ENCODE measurements at regions not wholly inside any gene's neighbourhood (a gene's known extent, or its start where the extent isn't known, plus 50 kb on each side); places are given as distances from the start of the nearest gene placed in this dataset.

DNA sequence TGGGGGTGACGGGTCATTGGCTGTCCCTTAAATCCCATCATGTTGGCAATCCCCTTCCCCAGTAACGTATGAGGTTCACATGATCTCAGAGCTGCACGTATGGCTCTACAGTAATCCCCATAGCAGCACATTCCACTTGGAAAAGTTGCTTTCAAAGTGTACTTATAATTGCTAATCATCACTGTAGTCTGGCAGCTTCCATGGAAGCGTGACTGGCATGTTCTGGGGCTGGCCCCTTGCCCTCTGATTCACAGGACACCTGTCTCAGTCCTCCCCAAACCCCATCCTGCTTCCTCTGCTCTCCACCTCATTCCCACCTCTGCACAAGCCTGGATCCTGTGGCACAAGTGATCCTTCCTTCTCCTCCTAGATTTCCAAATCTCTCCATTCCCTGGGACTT lies 102.2 kb downstream of the TSEN15 start:
- no peak overlapping the region for H3K4me3 ChIP-seq (ENCODE audit: low read depth in 1 of 2, low read length in 2 of 2)
- H3K9ac ChIP-seq (ENCODE audit: low read depth, low read length): no peak overlapping the region
- H4K20me1 ChIP-seq (ENCODE audit: insufficient read depth, low read length): no peaks in the 10 kb centered on the region
- H3K9me3 ChIP-seq (ENCODE audit: insufficient read depth, low read length, severe bottlenecking): no peaks in the 10 kb centered on the region
- TF ChIP-seq, protein P1, sequence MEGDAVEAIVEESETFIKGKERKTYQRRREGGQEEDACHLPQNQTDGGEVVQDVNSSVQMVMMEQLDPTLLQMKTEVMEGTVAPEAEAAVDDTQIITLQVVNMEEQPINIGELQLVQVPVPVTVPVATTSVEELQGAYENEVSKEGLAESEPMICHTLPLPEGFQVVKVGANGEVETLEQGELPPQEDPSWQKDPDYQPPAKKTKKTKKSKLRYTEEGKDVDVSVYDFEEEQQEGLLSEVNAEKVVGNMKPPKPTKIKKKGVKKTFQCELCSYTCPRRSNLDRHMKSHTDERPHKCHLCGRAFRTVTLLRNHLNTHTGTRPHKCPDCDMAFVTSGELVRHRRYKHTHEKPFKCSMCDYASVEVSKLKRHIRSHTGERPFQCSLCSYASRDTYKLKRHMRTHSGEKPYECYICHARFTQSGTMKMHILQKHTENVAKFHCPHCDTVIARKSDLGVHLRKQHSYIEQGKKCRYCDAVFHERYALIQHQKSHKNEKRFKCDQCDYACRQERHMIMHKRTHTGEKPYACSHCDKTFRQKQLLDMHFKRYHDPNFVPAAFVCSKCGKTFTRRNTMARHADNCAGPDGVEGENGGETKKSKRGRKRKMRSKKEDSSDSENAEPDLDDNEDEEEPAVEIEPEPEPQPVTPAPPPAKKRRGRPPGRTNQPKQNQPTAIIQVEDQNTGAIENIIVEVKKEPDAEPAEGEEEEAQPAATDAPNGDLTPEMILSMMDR (IDR thresholded peaks at IDR 0.05; ENCODE audit: borderline replicate concordance, extremely low read depth, low read length, poor library complexity, severe bottlenecking): no peak
- no peak for TF ChIP-seq EZH2 (IDR thresholded peaks at IDR 0.05; ENCODE audit: borderline replicate concordance, low read depth, low read length, severe bottlenecking)
- no peaks in the 10 kb centered on the region for H3K4me1 ChIP-seq (ENCODE audit: insufficient read depth, low read length)
- DNase-seq: no peak
- H3K36me3 ChIP-seq (ENCODE audit: insufficient read depth, low read length): no peaks in the 10 kb centered on the region
- no peaks in the 10 kb centered on the region for H3K79me2 ChIP-seq (ENCODE audit: insufficient read depth, low read length)
- no peak overlapping the region for H3K4me2 ChIP-seq (ENCODE audit: insufficient read depth, low read length)
- ATAC-seq (ENCODE audit: insufficient read depth, low read depth): no peak
- no peaks in the 10 kb centered on the region for H3K27me3 ChIP-seq (ENCODE audit: insufficient read depth, low read length, poor library complexity)
- no peak overlapping the region for H3K27ac ChIP-seq (ENCODE audit: low read length)
- H2AFZ ChIP-seq (ENCODE audit: low read depth, low read length): no peak overlapping the region

- no peaks in the 10 kb centered on the region for H3K27me3 ChIP-seq (ENCODE audit: insufficient read depth, low read length, poor library complexity)
- no peak overlapping the region for H2AFZ ChIP-seq (ENCODE audit: low read depth, low read length)
- ATAC-seq (ENCODE audit: insufficient read depth, low read depth) (no peak), DNase-seq (no peak)
- no peak overlapping the region for H3K9ac ChIP-seq (ENCODE audit: low read depth, low read length)
- H3K27ac ChIP-seq (ENCODE audit: low read length): no peak overlapping the region
- TF ChIP-seq, protein P1 (IDR thresholded peaks at IDR 0.05; ENCODE audit: borderline replicate concordance, extremely low read depth, low read length, poor library complexity, severe bottlenecking): no peak
- TF ChIP-seq EZH2 (IDR thresholded peaks at IDR 0.05; ENCODE audit: borderline replicate concordance, low read depth, low read length, severe bottlenecking): no peak
- no peaks in the 10 kb centered on the region for H4K20me1 ChIP-seq (ENCODE audit: insufficient read depth, low read length)
- H3K9me3 ChIP-seq (ENCODE audit: insufficient read depth, low read length, severe bottlenecking): no peaks in the 10 kb centered on the region
- no peak overlapping the region for H3K4me3 ChIP-seq (ENCODE audit: low read depth in 1 of 2, low read length in 2 of 2)
- no peaks in the 10 kb centered on the region for H3K4me1 ChIP-seq (ENCODE audit: insufficient read depth, low read length)
- no peak overlapping the region for H3K4me2 ChIP-seq (ENCODE audit: insufficient read depth, low read length)
- H3K36me3 ChIP-seq (ENCODE audit: insufficient read depth, low read length): no peaks in the 10 kb centered on the region
- H3K79me2 ChIP-seq (ENCODE audit: insufficient read depth, low read length): no peaks in the 10 kb centered on the region
Measured at GRCh38 chr1:184156521-184157393, 105.2 kb downstream of the TSEN15 start.

DNA sequence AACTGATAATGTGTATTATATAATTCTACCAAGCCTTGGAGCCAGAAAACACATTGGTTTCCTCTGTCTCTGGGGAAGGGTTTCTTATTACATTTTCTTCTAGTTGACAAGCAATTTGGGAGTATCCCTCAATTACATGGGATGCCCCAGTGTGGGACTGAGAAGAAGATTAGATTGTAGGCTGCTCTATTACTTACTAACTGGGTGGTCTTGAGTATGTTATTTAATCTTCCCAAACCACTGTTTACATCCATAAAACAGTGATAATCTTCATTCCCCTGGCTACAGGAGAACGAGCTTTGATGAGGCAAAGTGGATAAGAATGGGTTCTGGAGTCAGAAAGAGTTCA lies 105.8 kb downstream of the TSEN15 start:
- Histone ChIP-seq H3K4me3 (ENCODE audit: low read depth in 1 of 2, low read length in 2 of 2) (no peak overlapping the region), H3K27me3 (ENCODE audit: insufficient read depth, low read length, poor library complexity) (no peaks in the 10 kb centered on the region), H3K9ac (ENCODE audit: low read depth, low read length) (no peak overlapping the region), H3K27ac (ENCODE audit: low read length) (no peak overlapping the region), H3K4me2 (ENCODE audit: insufficient read depth, low read length) (no peak overlapping the region), H3K79me2 (ENCODE audit: insufficient read depth, low read length) (no peaks in the 10 kb centered on the region), H4K20me1 (ENCODE audit: insufficient read depth, low read length) (no peaks in the 10 kb centered on the region), H3K4me1 (ENCODE audit: insufficient read depth, low read length) (no peaks in the 10 kb centered on the region), H3K9me3 (ENCODE audit: insufficient read depth, low read length, severe bottlenecking) (no peaks in the 10 kb centered on the region), H3K36me3 (ENCODE audit: insufficient read depth, low read length) (no peaks in the 10 kb centered on the region), H2AFZ (ENCODE audit: low read depth, low read length) (no peak overlapping the region)
- DNase-seq: no peak
- no peak for ATAC-seq (ENCODE audit: insufficient read depth, low read depth)
- TF ChIP-seq, protein P1 (IDR thresholded peaks at IDR 0.05; ENCODE audit: borderline replicate concordance, extremely low read depth, low read length, poor library complexity, severe bottlenecking): no peak
- no peak for TF ChIP-seq EZH2 (IDR thresholded peaks at IDR 0.05; ENCODE audit: borderline replicate concordance, low read depth, low read length, severe bottlenecking)
